HL-60 (cell line): ENCODE measurements at regions not wholly inside any gene's neighbourhood (a gene's known extent, or its start where the extent isn't known, plus 50 kb on each side); places are given as distances from the start of the nearest gene placed in this dataset.

Source experiments
- CTCF ChIP-seq: IDR thresholded peaks from one replicate; pipeline ENCODE4 v1.5.1; 2011; ENCODE audit warnings: low read length, control low read depth, inconsistent platforms; ENCODE audit not compliant: insufficient read depth
- GABPA ChIP-seq: IDR thresholded peaks from 2 replicates; pipeline ENCODE4 v1.6.1; 2012; ENCODE audit warnings: low read depth
- REST ChIP-seq: IDR thresholded peaks from 2 replicates; pipeline ENCODE4 v1.6.1; 2012; ENCODE audit warnings: low read depth; ENCODE audit not compliant: insufficient replicate concordance

GRCh38 chr11:87438416-87438815 is 400.7 kb downstream of the TMEM135 start:
- TF ChIP-seq CTCF, result no peak
- no peak for TF ChIP-seq GABPA
- TF ChIP-seq REST, result no peak
